HEK293T (cell line): ENCODE measurements at regions not wholly inside any gene's neighbourhood (a gene's known extent, or its start where the extent isn't known, plus 50 kb on each side); places are given as distances from the start of the nearest gene placed in this dataset.

Experiments used
- CTCF ChIA-PET: fragments of 350-600 bp; formaldehyde crosslinking; extraction: SDS; loops from one replicate; lab custom pipeline; 2021; ENCODE audit warnings: antibody characterized with exemption, inconsistent platforms; lab: Yijun Ruan, JAX
- POLR2A ChIA-PET: fragments of 350-600 bp; formaldehyde crosslinking; extraction: SDS; loops from one replicate; lab custom pipeline; 2020; ENCODE audit warnings: antibody characterized with exemption, inconsistent platforms; lab: Yijun Ruan, JAX
- DNase-seq: peaks from one replicate; pipeline ENCODE4 v3.0.0; 2012; ENCODE audit warnings: mixed read lengths; ENCODE audit errors: extremely low spot score
- ARNT ChIP-seq: fragments of 450-650 bp; IDR thresholded peaks from 2 replicates; pipeline ENCODE4 v1.6.1; 2017; ENCODE audit warnings: mild to moderate bottlenecking
- BHLHE40 ChIP-seq: fragments of 450-650 bp; IDR thresholded peaks from 2 replicates; pipeline ENCODE4 v1.6.1; 2016; ENCODE audit warnings: mild to moderate bottlenecking, moderate library complexity, borderline replicate concordance
- CTBP1 ChIP-seq: fragments of 450-650 bp; IDR thresholded peaks from 2 replicates; pipeline ENCODE4 v1.6.1; 2016; ENCODE audit warnings: borderline replicate concordance
- ELF4 ChIP-seq: fragments of 450-650 bp; IDR thresholded peaks from 2 replicates; pipeline ENCODE4 v1.6.1; 2017; ENCODE audit warnings: antibody characterized with exemption
- FOXA1 ChIP-seq: fragments of 450-650 bp; IDR thresholded peaks from 2 replicates; pipeline ENCODE4 v1.6.1; 2016; ENCODE audit warnings: mild to moderate bottlenecking
- FOXK2 ChIP-seq: fragments of 450-650 bp; IDR thresholded peaks from 2 replicates; pipeline ENCODE4 v1.6.1; 2016; ENCODE audit warnings: mild to moderate bottlenecking
- FOXM1 ChIP-seq: fragments of 450-650 bp; IDR thresholded peaks from 2 replicates; pipeline ENCODE4 v1.6.1; 2017; ENCODE audit warnings: mild to moderate bottlenecking, borderline replicate concordance
- HDGF ChIP-seq: fragments of 450-650 bp; IDR thresholded peaks from 2 replicates; pipeline ENCODE4 v1.6.1; 2017; ENCODE audit warnings: antibody characterized with exemption, borderline replicate concordance
- L3MBTL2 ChIP-seq: fragments of 450-650 bp; conservative IDR thresholded peaks from 2 replicates; pipeline ENCODE4 v1.6.1; 2016; ENCODE audit warnings: mild to moderate bottlenecking
- LEF1 ChIP-seq: fragments of 450-650 bp; IDR thresholded peaks from 2 replicates; pipeline ENCODE4 v1.6.1; 2017; ENCODE audit warnings: mild to moderate bottlenecking, borderline replicate concordance
- NFRKB ChIP-seq: fragments of 450-650 bp; IDR thresholded peaks from 2 replicates; pipeline ENCODE4 v1.6.1; 2016; ENCODE audit warnings: mild to moderate bottlenecking, moderate library complexity
- SP1 ChIP-seq: fragments of 450-650 bp; IDR thresholded peaks from 2 replicates; pipeline ENCODE4 v1.6.1; 2017
- SUZ12 ChIP-seq: fragments of 450-650 bp; IDR thresholded peaks from 2 replicates; pipeline ENCODE4 v1.6.1; 2016; ENCODE audit warnings: mild to moderate bottlenecking
- TARDBP ChIP-seq: fragments of 450-650 bp; IDR thresholded peaks from 2 replicates; pipeline ENCODE4 v1.6.1; 2016
- ZNF384 ChIP-seq: fragments of 450-650 bp; IDR thresholded peaks from 2 replicates; pipeline ENCODE4 v1.6.1; 2016
- TF ChIP-seq, protein P1 (sequence below): fragments of 450-650 bp; IDR thresholded peaks from 2 replicates; pipeline ENCODE4 v1.6.1; 2016

DNA sequence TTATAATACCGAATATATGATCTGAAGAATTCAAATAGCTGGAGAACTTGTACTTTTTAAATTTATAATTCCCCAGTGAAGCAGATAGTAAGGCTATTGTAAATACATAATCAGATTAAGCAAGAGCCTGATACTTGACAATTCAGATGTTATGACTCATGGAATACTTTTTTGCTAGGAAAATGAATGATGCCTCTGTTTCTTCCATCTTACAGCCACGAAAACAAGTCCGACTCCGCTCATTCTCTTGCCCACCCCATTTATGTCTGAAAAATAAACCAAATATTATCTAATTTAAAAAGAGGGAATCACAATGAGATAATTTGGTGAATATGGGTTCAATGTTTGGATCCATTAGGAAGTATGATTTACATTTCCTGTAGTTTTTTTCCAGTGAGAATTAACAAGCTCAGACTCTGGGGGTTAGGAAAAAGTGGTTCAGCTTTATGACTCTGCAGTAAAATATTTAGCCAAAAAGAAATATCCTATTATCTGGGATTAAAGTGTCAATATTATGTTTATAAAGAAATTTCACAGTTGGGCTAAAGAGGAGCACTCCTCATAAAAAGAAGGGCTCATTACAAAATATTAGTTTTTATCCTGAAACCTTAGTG is 50.4 kb upstream of the DAB1 start:
- ChIA-PET POLR2A (no interaction called here), CTCF (no interaction called here)
- DNase-seq, result no peak
- no peak for TF ChIP-seq FOXA1
- no peak for TF ChIP-seq SP1
- TF ChIP-seq NFRKB, result no peak
- no peak for TF ChIP-seq HDGF
- no peak for TF ChIP-seq L3MBTL2
- TF ChIP-seq CTBP1, result no peak
- TF ChIP-seq SUZ12, result no peak
- no peak for TF ChIP-seq BHLHE40
- no peak for TF ChIP-seq ARNT
- TF ChIP-seq FOXK2, result no peak
- TF ChIP-seq LEF1, result no peak
- TF ChIP-seq TARDBP, result no peak
- TF ChIP-seq ELF4, result no peak
- TF ChIP-seq ZNF384, result no peak
- TF ChIP-seq, protein P1, sequence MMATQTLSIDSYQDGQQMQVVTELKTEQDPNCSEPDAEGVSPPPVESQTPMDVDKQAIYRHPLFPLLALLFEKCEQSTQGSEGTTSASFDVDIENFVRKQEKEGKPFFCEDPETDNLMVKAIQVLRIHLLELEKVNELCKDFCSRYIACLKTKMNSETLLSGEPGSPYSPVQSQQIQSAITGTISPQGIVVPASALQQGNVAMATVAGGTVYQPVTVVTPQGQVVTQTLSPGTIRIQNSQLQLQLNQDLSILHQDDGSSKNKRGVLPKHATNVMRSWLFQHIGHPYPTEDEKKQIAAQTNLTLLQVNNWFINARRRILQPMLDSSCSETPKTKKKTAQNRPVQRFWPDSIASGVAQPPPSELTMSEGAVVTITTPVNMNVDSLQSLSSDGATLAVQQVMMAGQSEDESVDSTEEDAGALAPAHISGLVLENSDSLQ, result no peak
- no peak for TF ChIP-seq FOXM1
